ENCODE measurements at regions not wholly inside any gene's neighbourhood (a gene's known extent, or its start where the extent isn't known, plus 50 kb on each side); places are given as distances from the start of the nearest gene placed in this dataset.

- TF ChIP-seq POLR2A (IDR thresholded peaks at IDR 0.05): no peak
- TF ChIP-seq CTCF (IDR thresholded peaks at IDR 0.05): no peak
- TF ChIP-seq POLR2AphosphoS5 (IDR thresholded peaks at IDR 0.05): no peak
These were observed 1370.3 kb upstream of the MIR17HG start for GRCh38 chr13:89977203-89977602.
